Progenitor cell of endocrine pancreas (in vitro differentiated cells): ENCODE measurements at regions not wholly inside any gene's neighbourhood (a gene's known extent, or its start where the extent isn't known, plus 50 kb on each side); places are given as distances from the start of the nearest gene placed in this dataset.
A peak's percentile ranks its signal among the peaks of the same experiment; 100 is the strongest.
"Not testable (repeated sequence)": the region's sequence is repeated elsewhere in the genome, so short reads cannot be mapped to it uniquely, and the experiment has no call there.

ENCODE experiments used
- DNase-seq: peaks from one replicate; pipeline ENCODE4 v3.0.0; 2021; ENCODE audit warnings: low spot score; ENCODE audit not compliant: unreplicated experiment
- H3K27ac Mint-ChIP-seq: 2 replicates; pipeline ENCODE4 v1.8.0; 2021; ENCODE audit warnings: mild to moderate bottlenecking, moderate library complexity, mixed read lengths
- H3K27me3 Mint-ChIP-seq: 2 replicates; pipeline ENCODE4 v1.8.0; 2021; ENCODE audit warnings: mixed read lengths
- H3K36me3 Mint-ChIP-seq: 2 replicates; pipeline ENCODE4 v1.8.0; 2022; ENCODE audit warnings: mixed read lengths; ENCODE audit not compliant: insufficient read depth
- H3K4me1 Mint-ChIP-seq: 2 replicates; pipeline ENCODE4 v1.8.0; 2021; ENCODE audit warnings: low read depth, mixed read lengths
- H3K4me3 Mint-ChIP-seq: 2 replicates; pipeline ENCODE4 v1.8.0; 2021; ENCODE audit warnings: low read depth, mild to moderate bottlenecking, moderate library complexity, mixed read lengths
- H3K9me3 Mint-ChIP-seq: 2 replicates; pipeline ENCODE4 v1.8.0; 2021; ENCODE audit warnings: low read depth, mixed read lengths
- TF ChIP-seq, protein P1 (sequence below): fragments of 200-600 bp; sonication (generic); IDR thresholded peaks from one replicate; pipeline ENCODE4 v1.5.0; 2021; ENCODE audit warnings: antibody characterized with exemption, mild to moderate bottlenecking; ENCODE audit not compliant: unreplicated experiment

- Mint-ChIP-seq H3K9me3 (peaks cover 26% of the 10 kb centered on the region), H3K27me3 (no peaks in the 10 kb centered on the region), H3K4me3 (no peak overlapping the region), H3K27ac (peak overlapping the region; percentile 10), H3K36me3 (peaks cover 8% of the 10 kb centered on the region), H3K4me1 (peaks cover 25% of the 10 kb centered on the region)
- TF ChIP-seq, protein P1, sequence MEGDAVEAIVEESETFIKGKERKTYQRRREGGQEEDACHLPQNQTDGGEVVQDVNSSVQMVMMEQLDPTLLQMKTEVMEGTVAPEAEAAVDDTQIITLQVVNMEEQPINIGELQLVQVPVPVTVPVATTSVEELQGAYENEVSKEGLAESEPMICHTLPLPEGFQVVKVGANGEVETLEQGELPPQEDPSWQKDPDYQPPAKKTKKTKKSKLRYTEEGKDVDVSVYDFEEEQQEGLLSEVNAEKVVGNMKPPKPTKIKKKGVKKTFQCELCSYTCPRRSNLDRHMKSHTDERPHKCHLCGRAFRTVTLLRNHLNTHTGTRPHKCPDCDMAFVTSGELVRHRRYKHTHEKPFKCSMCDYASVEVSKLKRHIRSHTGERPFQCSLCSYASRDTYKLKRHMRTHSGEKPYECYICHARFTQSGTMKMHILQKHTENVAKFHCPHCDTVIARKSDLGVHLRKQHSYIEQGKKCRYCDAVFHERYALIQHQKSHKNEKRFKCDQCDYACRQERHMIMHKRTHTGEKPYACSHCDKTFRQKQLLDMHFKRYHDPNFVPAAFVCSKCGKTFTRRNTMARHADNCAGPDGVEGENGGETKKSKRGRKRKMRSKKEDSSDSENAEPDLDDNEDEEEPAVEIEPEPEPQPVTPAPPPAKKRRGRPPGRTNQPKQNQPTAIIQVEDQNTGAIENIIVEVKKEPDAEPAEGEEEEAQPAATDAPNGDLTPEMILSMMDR = no peak
- DNase-seq = no peak
Observed at GRCh38 chr13:79621902-79622301, 140.9 kb downstream of the NDFIP2 start.

- H3K4me3 Mint-ChIP-seq = no peak overlapping the region
- no peaks in the 10 kb centered on the region for H3K27me3 Mint-ChIP-seq
- no peak overlapping the region for H3K27ac Mint-ChIP-seq
- TF ChIP-seq, protein P1 = no peak
- no peak for DNase-seq
- H3K9me3 Mint-ChIP-seq = peaks cover 26% of the 10 kb centered on the region
- peaks cover 23% of the 10 kb centered on the region for H3K4me1 Mint-ChIP-seq
- peaks cover 8% of the 10 kb centered on the region for H3K36me3 Mint-ChIP-seq
Observed at GRCh38 chr13:79621449-79621848, 140.5 kb downstream of the NDFIP2 start.

- DNase-seq = no peak
- Mint-ChIP-seq H3K9me3 (peaks cover 44% of the 10 kb centered on the region), H3K36me3 (peaks cover 13% of the 10 kb centered on the region), H3K4me3 (no peak overlapping the region), H3K27me3 (no peaks in the 10 kb centered on the region), H3K4me1 (no peaks in the 10 kb centered on the region), H3K27ac (no peak overlapping the region)
- TF ChIP-seq, protein P1 = no peak
Observed at GRCh38 chr13:79614250-79614918, 133.4 kb downstream of the NDFIP2 start.

DNA sequence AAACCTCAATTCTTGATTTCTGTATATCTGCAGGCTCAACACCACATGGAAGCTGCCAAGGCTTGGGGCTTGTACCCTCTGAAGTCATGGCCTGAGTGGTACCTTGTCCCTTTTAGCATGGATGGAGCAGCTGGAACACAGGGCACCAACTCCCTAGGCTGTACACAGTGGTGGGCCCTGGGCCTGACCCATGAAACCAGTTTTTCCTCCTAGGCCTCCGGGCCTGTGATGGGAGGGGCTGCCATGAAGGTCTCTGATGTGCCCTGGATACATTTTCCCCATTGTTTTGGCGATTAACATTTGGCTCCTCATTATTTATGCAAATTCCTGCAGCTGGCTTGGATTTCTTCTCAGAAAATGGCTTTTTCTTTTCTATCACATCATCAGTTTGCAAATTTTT is 131.6 kb downstream of the NDFIP2 start:
- H3K9me3 Mint-ChIP-seq = peaks cover 54% of the 10 kb centered on the region
- TF ChIP-seq, protein P1 = no peak
- peaks cover 16% of the 10 kb centered on the region for H3K36me3 Mint-ChIP-seq
- H3K4me1 Mint-ChIP-seq = no peaks in the 10 kb centered on the region
- no peaks in the 10 kb centered on the region for H3K27me3 Mint-ChIP-seq
- H3K4me3 Mint-ChIP-seq = no peak overlapping the region
- no peak overlapping the region for H3K27ac Mint-ChIP-seq
- no peak for DNase-seq

DNA sequence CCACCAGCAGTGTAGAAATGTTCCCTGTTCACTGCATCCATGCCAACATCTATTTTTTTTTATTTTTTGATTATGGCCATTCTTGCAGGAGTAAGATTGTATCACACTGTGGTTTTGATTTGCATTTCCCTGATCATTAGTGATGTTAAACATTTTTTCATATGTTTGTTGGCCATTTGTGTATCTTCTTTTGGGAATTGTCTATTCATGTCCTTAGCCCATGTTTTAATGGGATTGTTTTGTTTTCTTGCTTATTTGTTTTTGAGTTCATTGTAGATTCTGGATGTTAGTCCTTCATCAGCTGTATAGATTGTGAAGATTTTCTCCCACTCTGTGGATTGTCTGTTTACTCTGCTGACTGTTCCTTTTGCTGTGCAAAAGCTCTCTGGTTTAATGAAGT is 126.9 kb downstream of the NDFIP2 start:
- H3K27ac Mint-ChIP-seq, H3K4me3 Mint-ChIP-seq, DNase-seq, H3K27me3 Mint-ChIP-seq: not testable (repeated sequence)
- Mint-ChIP-seq H3K36me3 (peaks cover 12% of the 10 kb centered on the region), H3K9me3 (peaks cover 59% of the 10 kb centered on the region), H3K4me1 (peaks cover 11% of the 10 kb centered on the region)
